GM10266 (cell line): ENCODE measurements at regions not wholly inside any gene's neighbourhood (a gene's known extent, or its start where the extent isn't known, plus 50 kb on each side); places are given as distances from the start of the nearest gene placed in this dataset.

Source experiments
- DNase-seq: peaks from one replicate; pipeline ENCODE4 v3.0.0; 2012; ENCODE audit errors: extremely low spot score
- CTCF ChIP-seq: IDR thresholded peaks from 2 replicates; pipeline ENCODE4 v1.5.1; 2012; ENCODE audit warnings: mild to moderate bottlenecking, low read depth; ENCODE audit not compliant: control insufficient read depth, insufficient read depth; ENCODE audit errors: missing control alignments

GRCh38 chr13:73131247-73131646 is 72.4 kb downstream of the KLF5 start:
- no peak for DNase-seq
- no peak for TF ChIP-seq CTCF

DNA sequence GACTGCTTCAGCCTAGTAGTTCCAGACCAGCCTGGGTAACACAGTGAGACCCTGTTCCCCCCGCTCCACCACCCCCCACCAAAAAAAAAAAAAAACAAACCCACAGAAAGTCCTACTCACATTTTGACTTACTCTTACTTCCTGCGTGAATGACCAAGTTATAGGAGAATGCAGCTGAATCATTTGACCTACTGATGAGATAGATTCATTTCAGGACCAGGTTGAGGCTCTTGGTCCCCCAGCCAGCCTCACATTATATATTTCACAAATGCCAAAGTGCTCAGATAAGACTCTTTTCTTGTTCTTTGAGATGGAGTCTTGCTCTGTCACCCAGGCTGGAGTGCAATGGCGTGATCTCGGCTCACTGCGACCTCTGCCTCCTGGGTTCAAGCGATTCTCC is 70.2 kb downstream of the KLF5 start:
- TF ChIP-seq CTCF: no peak
- no peak for DNase-seq
